ENCODE measurements at regions not wholly inside any gene's neighbourhood (a gene's known extent, or its start where the extent isn't known, plus 50 kb on each side); places are given as distances from the start of the nearest gene placed in this dataset.
A peak's percentile ranks its signal among the peaks of the same experiment; 100 is the strongest.
"Not testable (repeated sequence)": the region's sequence is repeated elsewhere in the genome, so short reads cannot be mapped to it uniquely, and the experiment has no call there.

DNA sequence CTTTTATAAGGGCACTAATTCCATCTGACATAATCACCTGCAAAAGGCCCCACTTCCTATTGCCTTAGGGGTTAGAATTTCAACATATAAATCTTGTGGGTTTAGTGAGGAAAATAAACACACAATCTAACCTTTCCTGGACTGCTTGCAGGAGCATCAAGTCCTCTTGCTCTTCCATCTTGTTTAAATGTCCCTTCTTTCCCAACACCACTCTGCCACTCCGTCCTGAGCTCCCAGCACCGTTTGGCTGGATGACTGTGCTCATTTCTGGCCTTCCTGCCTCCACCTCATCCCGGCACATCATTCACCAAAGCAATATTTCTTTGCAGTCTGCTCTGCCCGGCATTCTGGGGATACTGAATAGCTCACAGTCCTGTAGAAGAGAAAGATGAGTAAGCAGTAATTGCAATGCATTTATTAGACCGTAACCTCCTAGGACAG lies 247.8 kb downstream of the BCL2 start:
- DNase-seq, result no peak

DNA sequence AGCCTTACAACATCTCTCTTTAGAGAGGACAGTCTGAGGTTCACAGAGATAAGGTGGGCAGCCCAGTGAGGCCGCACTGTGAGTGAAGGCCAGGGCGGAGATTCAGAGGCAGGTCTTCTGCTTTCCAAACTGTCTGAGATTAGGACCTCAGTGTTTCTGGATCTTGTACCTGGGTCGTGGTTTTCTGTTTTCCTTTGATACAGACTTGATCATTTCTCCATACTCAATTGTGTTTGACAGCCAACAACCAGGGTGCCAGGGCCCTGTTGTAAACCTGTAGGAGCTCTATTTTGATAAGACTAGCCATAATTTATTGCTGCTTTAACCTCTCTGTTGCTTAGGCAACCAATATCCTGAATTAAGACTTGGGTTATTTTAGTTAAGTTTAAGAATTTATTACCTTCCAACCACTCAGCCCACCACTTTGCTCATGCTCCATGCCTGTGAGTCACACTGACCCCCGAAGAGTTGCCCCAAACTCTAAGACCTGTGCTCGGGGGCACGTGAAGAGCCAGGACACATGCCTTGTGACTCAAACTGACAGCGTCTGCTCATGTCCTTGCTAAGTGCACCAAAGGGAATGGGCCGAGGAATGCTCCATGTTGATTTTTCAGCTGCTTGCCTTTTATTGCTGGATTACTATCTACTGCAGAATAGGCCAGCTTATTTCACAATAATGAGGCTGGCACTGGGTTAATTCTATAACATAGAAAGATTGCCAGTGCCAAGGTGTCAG lies 248.6 kb downstream of the BCL2 start:
- no peak for DNase-seq

DNA sequence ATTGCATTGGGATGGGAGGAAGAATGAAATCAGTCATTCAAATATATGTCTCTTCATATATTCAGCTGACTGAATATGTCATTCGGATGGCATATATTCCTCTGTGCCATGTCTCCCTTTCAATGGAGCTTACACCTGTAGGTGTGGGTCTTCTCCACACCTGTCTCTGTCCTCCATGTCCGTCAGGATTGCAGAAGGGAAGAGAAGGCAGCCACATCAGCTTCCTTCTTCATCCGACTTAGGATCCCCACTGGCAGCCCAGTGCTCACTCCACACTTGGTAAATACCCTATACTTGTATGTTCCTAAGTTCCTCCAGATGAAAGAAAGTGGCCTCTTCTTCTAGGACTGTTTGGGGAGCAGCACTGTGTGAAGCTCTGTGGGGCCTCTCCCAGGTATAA lies 250.1 kb downstream of the BCL2 start:
- DNase-seq, result no peak

DNA sequence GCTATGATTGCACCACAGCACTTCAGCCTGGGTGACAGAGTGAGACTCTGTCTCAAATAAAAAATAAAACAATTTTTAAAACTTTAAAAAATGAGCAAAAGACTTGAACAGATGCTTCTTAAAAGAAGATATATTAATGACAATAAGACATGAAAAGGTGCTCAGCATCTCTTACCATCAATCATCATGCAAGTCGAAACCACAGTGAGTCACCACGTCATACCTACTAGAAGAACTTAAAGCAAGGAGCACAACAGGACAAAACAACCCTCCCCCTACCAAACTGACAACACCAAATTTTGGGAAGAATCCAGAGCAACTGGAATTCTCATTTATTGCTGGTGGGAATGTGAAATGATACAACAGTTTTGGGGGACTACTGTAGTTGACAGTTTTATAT lies 251.6 kb downstream of the BCL2 start:
- peak; percentile 29 for DNase-seq

DNA sequence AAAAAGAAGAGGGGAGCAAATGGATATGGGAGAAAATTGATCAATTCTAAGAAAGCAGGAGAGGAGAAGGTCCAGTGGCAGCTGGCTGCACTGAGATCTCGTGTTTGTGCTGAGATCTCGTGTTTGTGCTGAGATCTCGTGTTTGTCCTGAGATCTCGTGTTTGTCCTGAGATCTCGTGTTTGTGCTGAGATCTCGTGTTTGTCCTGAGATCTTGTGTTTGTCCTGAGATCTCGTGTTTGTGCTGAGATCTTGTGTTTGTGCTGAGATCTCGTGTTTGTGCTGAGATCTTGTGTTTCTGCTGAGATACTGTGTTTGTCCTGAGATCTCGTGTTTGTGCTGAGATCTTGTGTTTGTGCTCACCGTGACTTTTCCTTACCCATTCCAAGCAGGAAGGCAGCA lies 254.4 kb downstream of the BCL2 start:
- no peak for DNase-seq

DNA sequence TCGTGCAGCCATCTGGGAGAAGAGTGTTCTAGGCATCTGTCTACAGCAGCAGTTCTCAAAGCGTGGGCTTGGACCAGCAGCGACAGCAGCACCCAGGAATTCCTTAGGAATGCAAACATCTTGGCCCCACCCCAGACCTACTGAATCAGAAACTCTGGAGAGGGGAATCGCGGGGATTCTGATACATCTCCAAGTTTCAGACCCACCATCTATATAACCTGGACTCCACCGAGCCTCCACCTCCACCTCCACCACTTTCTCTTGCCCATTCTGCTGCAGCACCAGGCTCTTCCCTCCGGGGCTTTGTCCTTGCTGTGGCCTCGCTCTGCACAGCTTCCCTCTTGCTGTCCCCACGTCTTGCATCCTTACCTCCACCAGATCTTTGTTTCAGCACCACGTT lies 256.4 kb downstream of the BCL2 start:
- DNase-seq, result no peak

DNA sequence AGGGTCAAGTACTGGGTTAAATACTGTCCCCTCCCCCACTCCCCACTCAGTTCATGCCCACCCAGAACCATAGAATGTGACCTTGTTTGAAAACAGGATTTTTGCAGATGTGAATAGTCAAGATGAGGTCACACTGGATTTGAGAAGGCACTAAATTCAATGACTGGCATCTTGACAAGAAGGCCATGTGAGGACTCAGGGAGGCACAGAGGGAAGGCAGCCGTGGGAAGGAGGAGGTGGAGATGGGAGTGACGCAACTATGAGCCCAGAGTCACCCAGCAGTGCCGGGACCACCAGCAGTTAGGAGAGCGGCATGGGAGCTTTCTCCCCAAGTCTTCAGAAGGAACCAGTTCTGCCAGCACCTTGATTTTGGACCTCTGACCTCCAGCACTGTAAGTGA lies 257.3 kb downstream of the BCL2 start:
- DNase-seq, result no peak

DNA sequence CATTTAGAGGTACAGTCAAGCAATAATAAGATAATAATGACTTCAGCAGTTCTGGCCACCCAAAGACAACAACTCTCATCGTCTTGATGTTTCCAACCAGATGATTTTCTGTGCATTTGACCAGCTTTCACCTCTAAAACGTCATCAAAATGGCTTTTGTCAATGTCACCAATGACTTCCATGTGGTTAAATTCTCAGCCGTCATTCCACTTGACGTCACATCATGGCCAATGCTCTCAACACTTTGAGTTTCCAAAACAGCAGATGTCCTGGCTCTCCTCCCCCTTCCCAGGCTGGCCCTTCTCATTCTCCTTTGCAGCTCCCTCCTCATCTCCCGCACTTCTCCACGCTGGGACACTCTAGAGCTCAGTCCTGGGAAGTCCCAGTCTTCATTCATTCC lies 258.3 kb downstream of the BCL2 start:
- DNase-seq, result no peak

DNA sequence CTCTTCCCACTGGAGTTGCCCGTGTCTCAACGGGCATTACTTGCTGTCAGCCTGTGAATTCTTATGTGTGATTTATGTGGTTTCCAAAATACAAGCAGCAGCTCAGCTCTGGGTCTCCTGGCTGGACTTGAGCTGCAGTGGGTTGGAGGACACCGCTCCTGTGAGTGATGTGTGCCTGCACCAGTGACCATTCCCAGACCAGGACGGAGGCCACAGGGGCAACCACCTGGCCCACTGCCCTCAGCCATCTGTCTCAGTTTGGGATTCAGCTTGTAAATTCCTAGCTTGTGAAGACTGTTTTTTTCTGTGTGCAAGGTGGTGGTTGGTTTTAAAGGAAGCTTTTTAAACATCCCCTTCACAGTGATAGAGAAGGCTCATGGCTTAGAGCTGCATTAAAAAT lies 261.0 kb downstream of the BCL2 start:
- DNase-seq, result no peak

DNA sequence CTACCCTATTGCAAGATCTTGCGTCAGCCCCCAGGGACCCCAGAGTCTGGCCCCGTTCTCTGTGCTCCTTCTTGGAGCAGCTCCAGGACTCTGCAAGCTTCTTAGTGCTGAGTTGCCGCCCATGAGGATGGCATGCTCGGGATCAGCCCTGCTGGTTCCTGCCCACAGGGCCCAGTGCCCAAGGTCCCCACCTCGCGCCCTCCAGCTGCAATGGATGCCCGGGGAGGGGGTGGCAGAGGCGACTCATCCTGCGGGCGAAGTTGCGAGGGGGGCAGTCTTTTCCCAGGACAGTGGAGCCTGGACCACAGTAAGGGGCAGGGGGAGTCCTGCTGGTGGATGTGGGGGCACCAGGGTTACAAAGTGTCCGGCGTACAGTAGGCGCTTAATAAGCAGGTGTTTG lies 261.9 kb downstream of the BCL2 start:
- DNase-seq, result no peak

DNA sequence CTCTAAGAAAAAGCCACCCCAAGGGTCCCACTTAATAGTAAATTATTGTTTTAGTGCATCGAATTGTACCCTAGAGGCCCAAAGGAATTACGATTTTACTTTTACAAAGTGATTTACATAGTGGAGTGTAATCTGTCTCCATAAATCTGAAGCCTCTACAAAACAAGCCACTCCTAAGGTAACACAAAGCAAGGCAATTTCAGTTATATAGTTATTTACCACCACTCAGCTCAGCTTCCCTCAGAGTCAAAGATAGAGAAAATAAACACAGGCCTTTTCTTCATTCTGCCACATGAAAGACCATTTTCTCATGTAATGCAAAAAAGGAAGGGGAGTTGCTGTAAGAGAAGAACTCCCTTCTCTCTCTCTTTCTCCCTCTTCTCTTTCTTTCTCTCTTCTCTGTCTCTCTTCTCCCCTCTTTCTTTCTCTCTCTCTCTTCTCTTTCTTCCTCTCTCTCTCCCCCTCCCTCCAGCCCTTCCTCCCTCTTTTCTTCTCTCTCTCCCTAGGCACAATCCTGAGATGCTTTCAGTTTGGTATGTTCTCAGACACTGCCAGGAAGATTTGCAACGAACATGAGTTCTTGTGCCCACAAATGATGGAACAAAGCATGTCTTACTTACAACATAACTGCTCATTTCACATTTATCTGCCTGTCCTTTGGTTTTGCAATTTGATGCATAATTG lies 264.5 kb downstream of the BCL2 start:
- no peak for DNase-seq

DNA sequence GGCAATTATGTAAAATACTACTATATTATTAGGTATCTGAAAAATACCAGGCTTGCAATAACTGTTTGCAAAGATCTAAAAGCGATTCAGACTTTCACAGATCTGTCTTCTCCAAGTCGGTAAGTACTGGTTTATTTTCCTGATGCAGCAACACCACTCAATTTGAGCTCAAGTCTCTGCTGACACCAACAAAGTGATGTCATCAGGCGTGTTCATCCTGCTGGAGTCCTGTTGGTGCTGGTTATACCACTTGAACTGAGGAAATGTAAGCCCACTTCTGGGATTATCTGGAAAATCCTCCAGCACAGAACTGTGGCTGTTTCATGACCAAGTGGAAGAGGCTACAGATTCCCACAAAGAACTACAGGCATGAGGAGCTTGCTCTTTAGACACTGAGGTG lies 267.6 kb downstream of the BCL2 start:
- no peak for DNase-seq

DNA sequence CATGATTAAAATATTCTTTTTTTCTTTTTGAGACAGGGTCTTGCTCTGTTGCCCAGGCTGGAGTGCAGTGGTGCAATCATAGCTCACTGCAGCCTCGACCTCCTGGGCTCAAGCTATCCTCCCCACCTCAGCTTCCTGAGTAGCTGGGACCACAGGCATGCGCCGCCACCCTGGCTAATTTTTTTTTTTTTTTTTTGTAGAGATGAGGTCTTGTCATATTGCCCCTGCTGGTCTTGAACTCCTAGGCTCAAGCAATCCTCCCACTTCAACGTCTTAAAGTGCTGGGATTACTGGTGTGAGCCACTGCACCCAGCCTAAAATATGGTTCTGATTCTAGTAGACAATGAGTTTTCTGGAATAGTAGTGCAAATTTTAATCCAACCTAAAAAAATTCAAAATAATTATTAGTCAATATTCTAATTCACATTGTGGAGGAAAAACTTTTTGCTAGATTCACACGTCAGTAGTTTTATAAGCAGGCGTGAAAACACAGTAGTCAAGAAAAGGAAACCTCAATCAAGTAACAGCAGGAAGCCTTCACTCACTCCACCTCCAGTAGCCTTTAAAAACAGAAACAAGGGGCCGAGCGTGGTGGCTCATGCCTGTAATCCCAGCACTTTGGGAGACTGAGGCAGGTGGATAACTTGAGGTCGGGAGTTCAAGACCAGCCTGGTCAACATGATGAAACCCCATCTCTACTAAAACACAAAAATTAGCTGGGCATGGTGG lies 268.7 kb downstream of the BCL2 start:
- DNase-seq, result not testable (repeated sequence)

DNA sequence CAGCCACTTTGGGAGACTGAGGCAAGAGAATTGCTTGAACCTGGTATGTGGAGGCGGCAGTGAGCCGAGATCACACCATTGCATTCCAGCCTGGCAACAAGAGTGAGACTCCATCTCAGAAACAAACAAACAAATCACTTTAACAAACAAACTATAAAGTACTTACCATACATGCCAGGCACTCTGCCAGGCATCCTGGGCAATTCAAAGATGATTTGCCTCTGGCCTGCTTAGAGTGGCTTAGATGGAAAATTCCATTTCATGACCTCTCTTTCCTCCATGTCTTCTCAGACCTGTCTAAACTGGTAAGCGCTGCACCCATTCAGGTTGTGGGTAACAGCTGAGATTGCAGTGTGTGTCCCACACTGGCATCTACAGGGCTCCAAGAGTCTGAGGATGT lies 273.2 kb downstream of the BCL2 start:
- DNase-seq, result no peak

DNA sequence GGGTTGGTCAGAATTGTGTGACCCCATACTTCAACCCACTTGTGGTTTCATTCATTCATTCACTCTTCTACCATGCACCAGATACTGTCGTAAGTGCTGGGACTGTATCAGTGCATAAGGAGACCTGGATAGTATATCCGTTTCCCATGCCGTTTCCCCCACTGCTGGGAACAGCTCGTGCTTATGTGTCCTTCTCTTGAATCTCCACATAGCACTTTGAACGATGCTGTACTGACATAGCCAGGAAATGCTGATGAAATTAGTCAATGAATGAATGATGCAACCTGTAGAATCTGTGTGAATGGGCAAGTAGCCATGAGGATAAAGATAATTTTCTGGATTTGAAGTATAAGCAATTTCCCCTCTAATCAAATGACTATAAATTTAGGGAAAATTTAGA lies 276.1 kb downstream of the BCL2 start:
- DNase-seq, result no peak

DNA sequence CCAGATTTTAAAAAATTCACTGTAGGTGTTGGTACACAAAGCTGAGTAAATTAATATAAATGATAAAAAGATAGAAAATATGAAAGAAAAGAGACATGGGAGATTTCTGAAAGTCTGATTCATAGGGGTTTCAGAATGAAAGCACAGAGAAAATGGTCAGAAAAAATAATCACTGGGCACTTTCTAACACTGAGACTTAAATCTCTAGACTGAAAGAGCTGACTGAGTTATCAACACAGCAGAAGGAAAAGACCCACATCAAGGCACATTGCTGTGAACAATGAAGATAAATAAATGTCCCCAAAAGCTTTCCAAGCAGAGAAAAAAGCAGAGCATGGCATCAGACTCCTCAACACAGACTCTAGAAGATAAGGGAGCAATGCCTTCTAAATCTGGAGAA lies 277.2 kb downstream of the BCL2 start:
- no peak for DNase-seq

DNA sequence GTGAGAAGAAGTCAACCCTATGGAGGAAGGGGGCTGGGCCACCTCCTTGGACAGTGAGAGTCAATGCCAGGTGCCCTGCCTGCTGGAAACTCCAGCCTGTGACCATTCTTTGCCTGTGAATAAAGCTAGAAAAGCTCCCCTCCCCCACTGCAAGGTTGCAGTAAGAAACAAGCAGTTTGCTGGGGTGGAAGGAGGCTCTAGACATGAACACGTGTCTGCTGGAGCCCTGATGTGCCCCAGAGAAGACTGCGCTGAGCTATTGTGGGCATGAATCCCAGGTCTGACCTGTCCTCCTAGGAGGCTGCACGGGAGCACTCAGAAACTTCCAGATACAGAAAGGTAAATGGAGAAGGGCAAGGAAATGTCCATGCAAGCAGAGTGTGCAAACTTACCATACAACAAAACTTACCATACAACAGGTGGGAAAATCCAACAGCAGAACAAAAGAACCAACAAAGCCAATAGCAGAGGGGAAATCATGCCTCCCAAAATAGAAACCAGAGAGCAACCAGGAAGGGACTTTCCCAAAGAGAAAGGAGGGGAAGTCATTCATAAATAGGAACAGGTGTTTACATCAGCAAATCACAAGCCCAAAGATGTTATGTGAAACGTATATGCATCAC lies 278.7 kb downstream of the BCL2 start:
- no peak for DNase-seq

DNA sequence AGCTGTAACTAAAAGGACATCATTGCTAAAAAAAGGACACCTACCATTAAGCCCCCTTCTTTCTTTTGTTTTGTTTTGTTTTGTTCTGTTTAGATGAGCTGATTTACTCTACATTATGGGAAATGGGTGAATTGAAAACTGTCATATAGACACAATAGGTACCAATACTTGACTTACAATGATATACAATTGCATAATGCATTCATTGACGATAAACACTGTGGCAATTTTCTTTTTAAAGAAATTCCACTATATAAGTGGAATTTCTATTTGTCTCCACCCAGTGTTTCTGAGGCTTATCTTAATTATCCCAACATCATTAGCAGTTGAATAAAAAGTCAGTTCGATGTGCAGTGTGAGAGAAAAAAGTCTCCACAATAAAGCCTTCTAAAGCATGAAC lies 282.1 kb downstream of the BCL2 start:
- DNase-seq, result no peak

DNA sequence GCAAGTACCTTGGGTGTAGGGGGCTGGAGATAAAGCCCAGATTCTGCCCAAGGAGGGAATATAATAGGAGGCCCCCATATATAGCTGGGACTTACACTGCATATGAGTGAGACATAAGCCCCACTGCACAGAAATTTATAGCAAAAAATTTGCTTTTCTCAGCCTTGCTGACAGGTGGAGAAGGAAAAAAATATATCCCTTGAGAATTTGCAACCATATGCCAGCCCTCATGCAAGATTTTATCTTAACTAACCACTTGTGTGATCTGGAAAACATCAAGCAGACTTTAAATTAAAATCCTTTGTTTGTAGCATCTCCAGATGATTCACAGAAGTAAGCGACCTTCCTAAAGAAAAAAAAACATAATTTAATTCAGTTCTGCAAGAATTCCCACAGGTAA lies 288.2 kb downstream of the BCL2 start:
- no peak for DNase-seq

Data from activated CD4-positive, alpha-beta T cell treated with anti-CD3 and anti-CD28 coated beads for 48 hours (primary cell).